IPS-18a (cell line): ENCODE measurements at regions not wholly inside any gene's neighbourhood (a gene's known extent, or its start where the extent isn't known, plus 50 kb on each side); places are given as distances from the start of the nearest gene placed in this dataset.
"Not testable (repeated sequence)": the region's sequence is repeated elsewhere in the genome, so short reads cannot be mapped to it uniquely, and the experiment has no call there.

Experiments
- H3K27ac ChIP-seq: one replicate; pipeline ENCODE4 v1.5.1; 2013; ENCODE audit warnings: low read length
- H3K27me3 ChIP-seq: one replicate; pipeline ENCODE4 v1.6.1; 2013; ENCODE audit warnings: mild to moderate bottlenecking, low read length; ENCODE audit not compliant: control insufficient read depth, insufficient read depth
- H3K36me3 ChIP-seq: one replicate; pipeline ENCODE4 v1.6.1; 2013; ENCODE audit warnings: low read depth, low read length; ENCODE audit not compliant: control insufficient read depth
- H3K4me1 ChIP-seq: one replicate; pipeline ENCODE4 v1.6.1; 2013; ENCODE audit warnings: low read depth, low read length; ENCODE audit not compliant: control insufficient read depth
- H3K4me3 ChIP-seq: one replicate; pipeline ENCODE4 v1.5.1; 2013; ENCODE audit warnings: low read length
- H3K9ac ChIP-seq: one replicate; pipeline ENCODE4 v1.6.1; 2013; ENCODE audit warnings: mild to moderate bottlenecking, low read length, moderate library complexity
- H3K9me3 ChIP-seq: one replicate; pipeline ENCODE4 v1.6.1; 2013; ENCODE audit warnings: low read depth, low read length; ENCODE audit not compliant: control insufficient read depth

DNA sequence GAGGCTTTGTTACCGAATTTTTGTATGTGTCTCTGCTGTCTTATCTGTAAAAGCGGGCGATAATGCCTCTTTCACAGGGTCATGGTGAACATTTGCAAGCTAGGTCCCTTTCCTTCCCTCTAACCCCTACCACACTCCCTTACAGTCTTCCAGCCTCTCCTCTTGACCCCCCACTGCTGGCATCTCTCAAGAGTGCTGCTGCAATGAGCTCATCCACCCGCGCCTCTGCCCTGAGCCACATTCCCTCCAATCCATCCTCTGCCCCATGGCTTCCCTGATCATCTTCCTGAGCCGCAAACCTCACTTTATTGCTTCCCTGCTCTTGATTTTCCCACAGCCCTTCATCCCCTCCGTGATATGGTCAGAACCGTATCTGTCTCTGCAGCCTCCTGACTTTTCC, 343.6 kb downstream of the BCL11B start:
- Histone ChIP-seq H3K9ac (no peak overlapping the region), H3K4me1 (no peaks in the 10 kb centered on the region), H3K36me3 (no peaks in the 10 kb centered on the region), H3K27ac (no peak overlapping the region), H3K4me3 (no peak overlapping the region), H3K27me3 (no peaks in the 10 kb centered on the region), H3K9me3 (no peaks in the 10 kb centered on the region)

DNA sequence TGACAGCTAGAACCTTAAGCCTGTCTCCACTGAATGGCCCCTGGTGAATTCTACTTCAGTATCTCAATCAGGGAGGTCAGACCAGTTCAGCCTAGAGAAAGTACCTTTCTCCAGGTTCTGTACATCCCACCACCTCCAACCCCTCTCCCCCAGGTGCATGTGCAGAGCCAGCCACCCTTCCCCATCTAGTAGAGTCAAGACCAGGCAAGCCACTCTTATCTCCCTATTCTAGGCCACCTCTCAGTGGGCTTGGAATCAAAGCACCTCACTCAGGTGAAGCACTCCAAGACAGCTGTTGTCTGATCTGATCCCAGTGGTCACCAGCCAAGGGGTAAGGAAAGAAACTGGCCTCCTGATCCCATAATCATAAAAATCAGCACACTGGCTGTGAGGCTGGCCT, 340.9 kb downstream of the BCL11B start:
- no peak overlapping the region for H3K27ac ChIP-seq
- no peak overlapping the region for H3K9ac ChIP-seq
- no peaks in the 10 kb centered on the region for H3K36me3 ChIP-seq
- H3K4me1 ChIP-seq = no peaks in the 10 kb centered on the region
- H3K9me3 ChIP-seq = no peaks in the 10 kb centered on the region
- no peaks in the 10 kb centered on the region for H3K27me3 ChIP-seq
- H3K4me3 ChIP-seq = no peak overlapping the region

DNA sequence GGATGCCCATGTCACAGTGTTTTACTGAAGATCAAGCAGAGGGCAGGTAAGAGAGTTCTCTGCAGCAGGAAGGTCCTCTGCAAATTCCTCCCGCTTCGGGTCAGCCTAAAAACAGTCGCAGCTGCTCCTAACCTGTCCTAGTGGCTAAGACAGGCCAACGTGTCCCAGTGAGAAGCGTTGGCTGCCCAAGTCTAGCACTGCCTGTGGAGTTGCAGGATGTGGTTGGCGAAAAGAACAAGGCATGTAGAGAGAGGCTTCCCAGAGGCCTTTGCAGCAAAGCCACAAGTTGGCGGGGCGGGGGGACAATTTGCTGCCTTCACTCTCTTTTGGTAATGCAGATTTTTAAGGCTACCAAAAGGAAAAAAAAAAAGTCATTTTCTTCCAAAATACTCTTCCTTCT, 340.1 kb downstream of the BCL11B start:
- no peaks in the 10 kb centered on the region for H3K4me1 ChIP-seq
- no peaks in the 10 kb centered on the region for H3K9me3 ChIP-seq
- no peak overlapping the region for H3K9ac ChIP-seq
- H3K27ac ChIP-seq = no peak overlapping the region
- no peak overlapping the region for H3K4me3 ChIP-seq
- H3K27me3 ChIP-seq = no peaks in the 10 kb centered on the region
- no peaks in the 10 kb centered on the region for H3K36me3 ChIP-seq

DNA sequence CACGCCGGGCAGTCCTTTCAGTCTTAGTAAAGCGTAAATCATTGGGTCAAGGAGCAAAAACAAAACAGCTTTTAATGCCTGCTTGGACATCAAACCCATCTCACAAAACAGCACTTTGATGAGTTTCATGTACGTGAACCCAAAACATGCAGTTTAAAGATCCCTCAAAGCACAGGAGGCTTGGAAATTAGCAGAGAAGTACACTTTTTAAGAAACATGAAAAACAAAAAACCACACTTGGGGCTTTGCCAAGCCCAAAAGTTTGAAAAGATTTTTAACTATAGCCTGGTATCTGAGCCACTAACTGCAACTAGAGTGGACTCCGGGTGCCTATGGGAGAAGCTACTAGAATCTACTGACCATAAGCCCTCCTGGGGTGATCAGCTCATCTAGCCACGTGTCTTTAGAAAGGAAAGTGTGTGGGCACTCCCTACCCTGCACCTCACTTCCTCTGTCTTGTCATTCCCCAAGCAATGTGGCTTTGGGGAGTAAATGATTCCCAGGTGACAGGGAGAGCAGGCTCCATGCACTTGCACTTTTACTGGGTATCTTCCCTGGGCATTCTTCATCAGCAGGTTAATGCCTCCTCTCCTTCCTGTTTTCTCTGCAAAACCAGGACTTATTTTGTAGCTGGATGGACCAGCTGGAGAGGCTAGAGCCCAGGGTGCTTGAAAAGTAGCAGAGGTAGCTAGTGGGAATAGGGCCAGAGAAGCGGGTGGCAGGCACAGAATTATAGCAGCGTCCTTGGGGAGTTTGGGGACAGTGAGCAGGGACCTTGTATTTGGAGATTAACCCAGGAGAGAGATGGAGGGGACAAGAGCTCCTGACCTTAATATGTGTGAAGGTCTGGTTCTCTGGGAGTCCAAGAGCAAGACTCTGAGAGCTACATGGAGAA, 339.3 kb downstream of the BCL11B start:
- H3K36me3 ChIP-seq = no peaks in the 10 kb centered on the region
- no peaks in the 10 kb centered on the region for H3K4me1 ChIP-seq
- H3K9ac ChIP-seq = no peak overlapping the region
- no peaks in the 10 kb centered on the region for H3K9me3 ChIP-seq
- no peak overlapping the region for H3K27ac ChIP-seq
- H3K27me3 ChIP-seq = no peaks in the 10 kb centered on the region
- no peak overlapping the region for H3K4me3 ChIP-seq

DNA sequence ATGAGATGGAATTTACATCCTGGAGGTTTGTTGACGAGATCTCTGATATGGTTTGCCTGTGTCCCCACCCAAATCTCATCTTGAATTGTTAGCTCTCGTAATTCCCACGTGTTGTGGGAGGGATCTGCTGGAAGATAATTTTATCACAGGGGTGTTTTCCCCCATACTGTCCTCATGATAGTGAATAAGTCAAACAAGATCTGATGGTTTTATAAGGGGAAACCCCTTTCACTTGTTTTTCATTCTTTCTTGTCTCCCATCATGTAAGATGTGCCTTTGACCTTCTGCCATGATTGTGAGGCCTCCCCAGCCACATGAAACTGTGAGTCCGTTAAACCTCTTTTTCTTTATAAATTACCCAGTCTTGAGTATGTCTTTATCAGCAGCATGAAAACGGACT, 337.4 kb downstream of the BCL11B start:
- not testable (repeated sequence) for H3K36me3 ChIP-seq

DNA sequence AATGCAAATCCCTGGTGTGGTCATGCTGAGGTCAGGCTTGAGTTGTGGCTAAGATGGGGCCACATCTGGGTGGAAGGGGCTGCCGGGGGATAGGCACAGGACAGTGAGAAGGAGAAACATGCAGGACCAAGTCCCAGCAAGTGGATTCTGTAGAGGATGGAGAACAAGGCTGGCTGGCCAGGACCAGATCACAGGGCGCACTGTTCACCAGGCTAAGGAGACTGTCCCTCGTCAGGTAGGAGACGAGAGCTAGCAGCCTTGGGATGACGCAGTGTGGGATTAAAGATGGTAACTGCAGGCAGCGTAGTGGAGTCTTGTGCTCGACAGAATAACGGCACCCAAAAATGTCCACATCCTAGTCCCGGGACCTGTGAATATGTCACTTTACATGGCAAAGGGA, 336.1 kb downstream of the BCL11B start:
- no peak overlapping the region for H3K4me3 ChIP-seq
- no peak overlapping the region for H3K9ac ChIP-seq
- H3K27ac ChIP-seq = no peak overlapping the region
- H3K27me3 ChIP-seq = no peaks in the 10 kb centered on the region
- no peaks in the 10 kb centered on the region for H3K9me3 ChIP-seq
- H3K4me1 ChIP-seq = no peaks in the 10 kb centered on the region
- no peaks in the 10 kb centered on the region for H3K36me3 ChIP-seq

More for the DNA sequence above, 337.4 kb downstream of the BCL11B start:
- H3K9ac ChIP-seq, H3K4me1 ChIP-seq, H3K4me3 ChIP-seq, H3K27me3 ChIP-seq, H3K27ac ChIP-seq, H3K9me3 ChIP-seq: not testable (repeated sequence)

DNA sequence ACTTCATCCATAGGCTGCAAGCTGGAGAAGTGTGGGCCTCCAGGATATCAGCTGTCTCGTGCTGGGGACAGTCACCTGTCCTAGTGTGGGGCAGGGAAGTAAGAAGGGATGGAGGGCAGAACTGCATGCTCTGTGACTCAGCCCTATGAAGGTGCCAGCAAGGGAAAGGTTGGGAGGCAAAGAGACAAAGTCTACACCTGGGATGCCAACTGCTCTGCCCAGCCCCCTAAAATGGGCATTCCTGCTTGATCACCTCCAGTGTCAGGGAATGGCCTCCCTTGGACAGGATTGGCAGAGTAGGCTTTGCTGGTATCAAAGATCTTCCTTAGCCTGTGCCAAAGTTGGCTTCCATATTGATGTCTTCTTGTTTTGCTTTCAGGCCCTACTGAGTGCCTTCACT, 335.0 kb downstream of the BCL11B start:
- no peak overlapping the region for H3K27ac ChIP-seq
- no peak overlapping the region for H3K9ac ChIP-seq
- H3K4me1 ChIP-seq = no peaks in the 10 kb centered on the region

DNA sequence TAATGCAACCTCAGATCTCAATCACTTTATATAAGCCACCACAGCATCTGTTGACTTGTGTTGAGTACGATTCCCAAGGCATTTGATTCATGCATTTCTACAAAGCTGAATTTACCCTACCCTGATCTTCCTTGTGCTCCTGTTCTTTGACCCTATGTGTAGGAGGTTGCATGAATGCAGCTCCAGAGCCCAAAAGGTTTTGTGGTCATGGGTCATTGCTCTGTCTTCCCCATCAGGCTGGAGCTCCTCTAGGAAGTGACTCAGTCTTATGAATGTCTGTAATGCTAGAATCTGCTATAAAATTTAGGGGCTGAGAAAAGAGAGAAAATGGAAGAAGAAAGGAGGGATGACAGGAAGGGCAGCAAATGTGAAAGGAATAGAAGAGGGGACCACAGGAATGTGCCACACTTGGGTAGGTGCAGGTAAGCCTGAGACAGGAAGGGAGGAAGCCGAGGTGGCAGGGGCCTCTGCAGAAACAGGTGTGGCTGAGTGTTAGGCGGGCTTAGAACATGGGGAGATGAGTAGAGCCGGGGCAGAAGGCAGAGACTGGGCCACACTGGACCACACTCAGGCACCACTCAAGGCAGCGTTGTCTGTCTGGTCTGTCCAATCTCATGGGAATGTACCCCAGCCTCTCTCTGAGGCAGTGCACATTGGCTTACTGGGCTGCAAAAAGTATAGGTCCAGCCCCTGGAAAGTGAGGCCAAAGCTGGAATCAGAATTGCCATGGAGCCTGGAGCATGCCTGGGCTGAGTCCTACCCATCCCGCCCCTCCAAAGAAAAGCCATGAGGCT, 334.1 kb downstream of the BCL11B start:
- Histone ChIP-seq H3K36me3 (no peaks in the 10 kb centered on the region), H3K9me3 (no peaks in the 10 kb centered on the region), H3K9ac (no peak overlapping the region), H3K27me3 (no peaks in the 10 kb centered on the region), H3K4me3 (no peak overlapping the region), H3K27ac (no peak overlapping the region), H3K4me1 (no peaks in the 10 kb centered on the region)

More for the DNA sequence above, 335.0 kb downstream of the BCL11B start:
- H3K27me3 ChIP-seq = no peaks in the 10 kb centered on the region
- no peak overlapping the region for H3K4me3 ChIP-seq
- no peaks in the 10 kb centered on the region for H3K9me3 ChIP-seq
- H3K36me3 ChIP-seq = no peaks in the 10 kb centered on the region

DNA sequence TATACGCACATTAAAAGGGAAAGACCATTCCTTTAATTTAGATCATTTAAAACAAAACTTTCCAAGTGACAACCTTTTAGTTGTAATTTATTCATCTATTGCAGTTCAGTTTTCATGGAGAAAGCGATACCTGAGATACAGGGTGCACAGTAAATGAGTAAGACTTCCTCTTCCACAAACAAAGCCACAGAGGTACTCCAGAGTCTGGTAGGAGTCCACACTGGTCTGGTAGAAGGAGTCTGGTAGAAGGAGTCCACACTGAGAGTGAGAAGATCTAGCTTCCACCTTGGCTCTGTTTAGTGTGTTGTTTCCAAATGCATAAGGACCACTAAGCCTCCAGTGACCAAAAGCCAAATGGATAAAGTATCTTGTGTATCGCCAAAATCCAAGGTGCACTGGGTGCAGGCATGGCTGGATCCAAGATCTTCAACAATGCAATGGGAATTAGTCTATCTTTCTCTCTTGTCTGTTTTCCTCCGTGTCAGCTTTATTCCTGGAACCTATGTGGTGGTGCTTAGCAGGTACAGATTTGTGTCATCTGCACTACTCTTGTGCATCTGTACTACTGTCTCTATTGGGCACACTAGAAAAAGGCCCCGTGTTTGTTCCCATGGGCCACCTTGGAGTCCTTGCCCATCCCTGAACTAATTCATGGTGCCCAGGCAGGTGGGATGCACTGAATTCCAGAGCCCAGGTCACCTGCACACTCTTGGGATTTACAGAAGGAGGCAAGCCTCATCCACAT, 331.1 kb downstream of the BCL11B start:
- Histone ChIP-seq H3K27me3 (no peaks in the 10 kb centered on the region), H3K4me3 (no peak overlapping the region), H3K9me3 (no peaks in the 10 kb centered on the region), H3K9ac (no peak overlapping the region), H3K36me3 (no peaks in the 10 kb centered on the region), H3K4me1 (no peaks in the 10 kb centered on the region), H3K27ac (no peak overlapping the region)

DNA sequence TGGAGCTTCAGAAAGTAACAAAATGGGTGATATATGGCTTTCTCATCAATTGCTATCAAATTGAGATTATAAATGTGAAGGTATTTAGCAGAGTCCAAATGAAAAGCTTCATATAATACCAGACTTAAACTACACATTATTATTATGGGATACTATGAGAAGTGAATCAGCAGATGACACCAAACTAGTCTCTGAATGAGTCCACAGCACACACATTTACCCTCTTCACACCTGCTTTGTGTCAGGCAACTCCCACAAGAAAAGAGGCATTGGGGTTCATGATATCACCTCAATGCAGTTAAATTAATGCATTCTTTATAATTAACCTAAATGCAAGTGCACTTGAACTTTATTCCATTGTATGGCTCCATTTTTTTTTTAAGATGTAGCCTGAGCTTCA, 330.5 kb downstream of the BCL11B start:
- H3K9me3 ChIP-seq = no peaks in the 10 kb centered on the region
- no peak overlapping the region for H3K27ac ChIP-seq
- no peaks in the 10 kb centered on the region for H3K36me3 ChIP-seq
- H3K27me3 ChIP-seq = no peaks in the 10 kb centered on the region
- H3K9ac ChIP-seq = no peak overlapping the region
- H3K4me3 ChIP-seq = no peak overlapping the region
- no peaks in the 10 kb centered on the region for H3K4me1 ChIP-seq

DNA sequence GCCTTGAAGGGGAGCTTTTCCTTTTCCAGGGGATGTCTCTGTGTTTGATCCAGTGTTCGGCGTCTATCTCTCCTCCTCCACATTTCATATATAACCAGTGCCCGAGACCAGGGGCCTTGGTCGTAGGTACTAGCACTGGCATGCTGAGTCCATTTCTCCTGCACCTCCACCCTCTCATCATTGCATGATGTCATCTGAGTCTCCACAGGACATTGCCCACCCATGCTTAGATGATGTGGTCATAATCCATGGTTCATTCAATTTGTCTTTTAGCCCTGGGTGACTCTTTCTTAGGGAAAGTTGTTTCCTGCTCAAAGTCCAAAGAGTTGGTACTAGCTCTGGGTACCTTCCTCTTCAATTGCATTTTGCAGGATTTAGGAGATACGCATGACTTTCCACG, 328.1 kb downstream of the BCL11B start:
- Histone ChIP-seq H3K27me3 (no peaks in the 10 kb centered on the region), H3K4me1 (peaks cover 4% of the 10 kb centered on the region), H3K9me3 (no peaks in the 10 kb centered on the region), H3K36me3 (no peaks in the 10 kb centered on the region), H3K9ac (no peak overlapping the region), H3K4me3 (no peak overlapping the region), H3K27ac (no peak overlapping the region)
